ENCODE measurements at regions not wholly inside any gene's neighbourhood (a gene's known extent, or its start where the extent isn't known, plus 50 kb on each side); places are given as distances from the start of the nearest gene placed in this dataset.
"Not testable (repeated sequence)": the region's sequence is repeated elsewhere in the genome, so short reads cannot be mapped to it uniquely, and the experiment has no call there.

DNA sequence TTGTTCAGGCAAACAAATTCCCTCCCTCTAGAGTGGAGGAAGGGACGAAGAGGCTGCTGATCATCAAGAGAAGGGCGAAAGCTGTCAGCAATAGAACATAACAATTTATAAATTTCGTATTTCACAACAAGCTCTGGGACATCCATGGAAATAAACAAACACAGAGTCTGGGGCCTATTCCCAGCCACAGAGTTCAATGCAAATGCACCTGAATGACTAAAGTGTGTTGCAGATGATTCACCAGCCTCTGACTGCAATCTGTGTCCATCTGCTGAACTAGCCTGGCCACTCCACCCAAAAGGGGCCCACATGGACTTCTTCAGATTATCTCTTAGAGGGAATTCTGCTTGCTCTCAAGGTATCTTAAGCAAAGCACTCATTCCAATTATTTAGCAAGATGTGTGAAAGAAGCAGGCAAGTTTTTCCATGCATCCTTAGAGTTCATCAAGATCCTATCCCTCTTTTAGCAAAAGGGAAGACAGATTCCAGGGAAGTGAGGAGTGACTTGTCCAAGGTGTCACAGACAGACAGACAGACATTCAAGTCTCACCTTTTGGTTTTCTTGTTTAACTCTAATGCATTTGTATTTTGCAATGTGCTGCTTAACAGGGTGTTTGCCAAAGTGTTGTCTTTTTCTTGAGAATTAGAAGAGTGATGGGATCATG lies 307.8 kb upstream of the PAPPA start:
- peak; percentile 45 for FAIRE-seq

- FAIRE-seq = no peak
These were observed 306.4 kb upstream of the PAPPA start for GRCh38 chr9:115847216-115847615.

DNA sequence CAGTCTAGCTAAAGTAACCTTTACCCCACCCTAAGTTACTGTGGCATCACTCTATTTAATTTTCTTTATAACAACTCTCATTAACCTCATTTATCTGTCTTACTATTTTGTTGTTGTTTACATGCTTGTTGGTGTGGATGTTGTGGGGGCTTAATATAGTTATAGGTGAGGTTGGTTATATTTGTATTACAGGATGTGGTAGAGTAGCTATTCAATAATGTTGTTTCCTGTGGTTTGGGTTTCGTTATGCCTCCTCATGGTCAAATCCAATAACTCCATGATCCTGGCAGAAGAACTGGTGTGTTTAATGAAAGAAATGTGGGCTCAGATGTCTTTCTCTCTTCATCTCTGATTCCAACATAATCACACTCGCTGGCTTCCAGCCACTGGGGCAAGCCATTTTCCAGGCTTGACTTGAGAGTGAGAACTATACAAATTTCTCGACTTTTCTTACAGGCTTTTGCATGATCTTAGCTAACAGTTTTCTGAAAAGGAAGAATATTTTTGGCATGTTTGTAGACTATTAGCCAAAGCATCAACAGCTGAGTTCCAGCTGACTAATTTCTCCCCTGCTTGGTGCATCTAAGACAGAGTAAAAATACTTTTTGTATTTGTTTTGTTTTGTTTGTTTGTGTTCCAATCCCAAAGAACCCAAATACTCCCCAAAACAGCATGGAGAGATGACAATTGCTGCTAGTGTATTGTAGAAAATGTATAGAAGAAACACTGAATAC lies 303.7 kb upstream of the PAPPA start:
- FAIRE-seq = no peak

DNA sequence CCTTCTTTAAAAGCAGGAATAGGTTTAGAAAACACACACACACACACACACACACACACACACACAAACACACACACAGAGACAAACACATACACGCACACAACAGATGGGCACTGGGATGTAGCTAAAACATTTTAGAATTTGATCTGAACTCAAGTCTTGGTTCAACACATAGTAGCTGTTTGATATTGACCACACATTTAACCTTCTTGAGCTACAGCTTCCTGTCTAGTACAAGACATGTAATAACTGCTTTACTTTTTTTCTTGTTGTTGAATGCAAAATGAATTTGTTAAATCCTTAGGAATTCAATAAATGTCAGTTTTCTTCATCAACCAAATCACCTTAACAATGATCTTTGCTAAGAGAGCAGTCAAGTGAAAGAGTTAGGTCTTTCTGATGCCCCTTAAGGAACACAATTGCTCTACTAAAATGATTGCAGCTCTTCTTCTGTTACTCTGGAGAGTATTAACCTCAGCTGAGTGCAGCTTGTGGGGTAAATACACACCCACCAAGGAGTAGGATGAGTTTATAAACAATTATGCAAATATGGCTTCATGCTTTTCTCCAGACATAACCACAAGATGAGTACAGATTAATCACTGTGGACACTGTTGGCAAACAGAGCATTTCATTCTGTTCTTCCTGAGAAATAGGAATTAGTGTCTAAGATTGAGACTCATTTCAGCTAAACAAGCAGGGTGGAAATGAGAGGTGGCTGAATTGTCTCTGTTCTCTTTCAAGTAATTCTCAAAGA lies 302.9 kb upstream of the PAPPA start:
- no peak for FAIRE-seq

DNA sequence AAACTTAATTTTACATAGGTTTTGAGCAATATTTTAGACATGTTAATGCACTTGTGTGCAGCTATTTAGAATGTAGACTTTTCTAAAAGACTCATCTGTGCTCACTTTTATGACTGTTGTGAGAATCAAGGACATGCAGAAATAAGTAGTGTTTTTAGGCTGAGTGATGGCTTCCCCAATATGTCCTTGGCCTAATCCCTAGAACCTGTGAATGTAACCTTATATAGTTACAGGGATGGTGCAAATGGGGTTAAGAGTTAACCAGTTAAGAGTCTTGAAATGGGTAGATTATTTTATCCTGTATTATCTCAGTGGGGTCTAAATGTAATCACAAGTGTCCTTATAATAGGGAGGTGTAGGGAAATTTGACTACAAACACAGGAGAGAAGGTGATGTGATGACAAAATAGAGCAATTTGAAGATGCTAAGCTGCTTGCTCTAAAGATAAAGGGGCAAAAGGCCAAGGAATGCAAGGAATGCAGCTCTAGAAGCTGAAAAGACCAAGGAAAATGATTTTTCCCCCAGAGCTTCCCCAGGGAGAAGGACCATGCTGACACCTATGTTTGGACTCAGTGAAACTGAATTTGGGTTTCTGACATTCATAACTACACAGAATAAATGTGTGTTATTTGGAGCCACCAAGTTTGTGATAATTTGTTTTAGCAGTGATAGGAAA lies 298.0 kb upstream of the PAPPA start:
- FAIRE-seq = peak; percentile 96

- FAIRE-seq = not testable (repeated sequence)
These were observed 295.2 kb upstream of the PAPPA start for GRCh38 chr9:115858421-115858820.

DNA sequence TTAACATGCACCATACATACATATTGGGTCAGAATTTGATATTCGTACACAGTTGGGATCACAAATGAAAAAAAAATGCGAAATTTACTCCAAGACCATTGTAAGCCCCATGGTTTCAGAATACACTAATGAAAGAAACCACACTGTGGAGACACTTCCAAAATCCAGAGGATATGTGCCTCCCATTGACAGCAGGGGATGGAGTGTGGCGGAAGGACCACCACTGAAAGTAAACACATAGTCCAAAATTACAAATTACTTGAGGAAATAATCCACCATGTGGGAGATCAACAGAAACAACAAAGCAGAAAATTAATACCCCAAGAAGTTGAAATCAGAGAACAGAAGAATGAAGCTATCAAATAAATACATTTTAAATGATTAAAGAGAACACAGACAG lies 291.6 kb upstream of the PAPPA start:
- no peak for FAIRE-seq

GRCh38 chr9:115864581-115864980 lies 289.0 kb upstream of the PAPPA start:
- no peak for FAIRE-seq

DNA sequence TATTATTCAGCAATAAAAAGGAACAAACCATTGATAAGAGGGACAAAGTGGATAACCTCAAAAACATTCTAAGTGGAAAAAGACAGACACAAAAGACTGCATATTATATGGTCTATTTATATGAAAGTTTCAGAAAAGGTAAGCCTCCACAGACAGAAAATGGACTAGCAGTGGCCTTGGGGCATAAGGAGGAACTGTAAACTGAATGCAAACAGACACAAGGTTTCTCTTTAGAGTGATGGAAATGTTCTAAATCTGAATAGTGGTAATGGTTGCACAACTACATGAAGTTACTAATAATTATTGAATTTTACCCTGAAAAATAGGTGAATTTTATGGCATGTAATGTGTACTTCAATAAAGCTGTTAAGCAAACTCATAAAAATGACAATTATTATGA lies 286.3 kb upstream of the PAPPA start:
- FAIRE-seq = no peak

DNA sequence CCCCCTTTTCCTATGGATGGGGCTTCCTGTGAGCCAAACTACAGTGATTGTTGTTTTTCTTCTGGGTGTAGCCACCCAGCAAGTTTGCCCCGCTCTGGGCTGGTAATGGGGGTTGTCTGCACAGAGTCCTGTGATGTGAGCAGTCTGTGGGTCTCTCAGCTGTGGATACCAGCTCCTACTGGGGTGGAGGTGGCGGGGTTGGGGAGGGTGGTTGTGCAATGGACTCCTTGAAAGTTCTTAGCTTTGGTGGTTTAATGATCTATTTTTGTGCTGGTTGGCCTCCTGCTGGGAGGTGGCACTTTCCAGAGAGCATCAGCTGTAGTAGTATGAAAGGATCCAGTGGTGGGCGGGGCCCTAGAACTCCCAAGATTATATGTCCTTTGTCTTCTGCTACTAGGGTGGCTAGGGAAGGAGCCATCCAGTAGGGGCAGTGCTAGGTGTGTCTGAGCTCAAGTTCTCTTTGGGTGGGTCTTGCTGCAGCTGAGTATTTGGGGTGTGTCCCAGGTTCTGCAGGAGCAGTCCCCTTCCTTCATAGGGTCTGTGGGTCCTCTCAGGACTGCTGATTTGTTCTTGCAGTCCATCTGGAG lies 275.6 kb upstream of the PAPPA start:
- FAIRE-seq = no peak

DNA sequence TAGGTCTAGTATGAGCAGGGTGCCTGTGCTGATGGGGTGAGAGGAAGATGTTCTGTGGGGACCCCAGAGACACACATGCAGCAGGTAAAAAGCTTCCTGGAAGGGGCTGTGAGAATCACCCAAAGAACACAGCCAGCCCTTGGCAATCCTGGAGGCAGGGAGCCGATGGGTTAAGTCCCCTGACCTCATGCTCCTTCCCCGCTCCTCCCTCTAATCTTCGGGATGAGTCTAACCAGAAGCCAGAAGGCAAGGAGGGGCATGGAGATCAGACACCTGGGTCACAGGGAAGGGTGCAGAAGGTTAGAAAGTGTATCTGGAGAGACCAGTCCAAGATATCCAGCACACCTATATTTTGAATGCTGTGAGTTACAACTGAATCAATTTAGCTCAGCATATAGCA lies 274.1 kb upstream of the PAPPA start:
- FAIRE-seq = no peak

DNA sequence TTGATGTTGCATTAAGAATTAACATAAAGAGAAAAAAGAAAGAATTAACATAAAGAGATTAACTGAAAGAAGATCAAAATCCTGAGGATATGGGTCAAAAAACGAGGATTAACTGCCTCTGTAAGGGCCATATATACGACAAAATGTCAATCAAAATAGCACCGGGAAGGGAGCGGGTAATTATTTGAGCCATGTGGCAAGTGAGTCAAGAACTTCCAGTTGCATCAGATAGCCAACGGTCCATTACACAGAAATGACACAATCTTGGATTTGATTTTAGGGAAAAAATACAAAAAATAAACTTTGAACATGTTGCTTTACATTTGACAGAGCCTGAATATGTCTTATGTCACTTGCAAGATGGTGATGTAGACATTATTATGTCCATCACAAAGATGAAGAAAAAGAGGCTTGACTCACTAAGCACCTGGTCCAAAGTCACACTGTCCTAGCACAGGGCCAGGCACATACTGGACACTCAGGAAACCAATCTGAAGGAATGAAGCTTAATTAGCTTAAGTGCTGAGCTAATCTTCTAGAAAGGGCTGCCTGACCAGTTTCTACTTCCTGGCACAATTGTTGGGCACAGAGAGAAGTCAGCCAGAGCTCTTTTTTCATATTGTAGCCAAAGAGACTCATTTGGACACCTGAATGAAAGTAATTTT lies 273.2 kb upstream of the PAPPA start:
- FAIRE-seq = no peak

GRCh38 chr9:115882911-115883310 lies 270.7 kb upstream of the PAPPA start:
- no peak for FAIRE-seq

DNA sequence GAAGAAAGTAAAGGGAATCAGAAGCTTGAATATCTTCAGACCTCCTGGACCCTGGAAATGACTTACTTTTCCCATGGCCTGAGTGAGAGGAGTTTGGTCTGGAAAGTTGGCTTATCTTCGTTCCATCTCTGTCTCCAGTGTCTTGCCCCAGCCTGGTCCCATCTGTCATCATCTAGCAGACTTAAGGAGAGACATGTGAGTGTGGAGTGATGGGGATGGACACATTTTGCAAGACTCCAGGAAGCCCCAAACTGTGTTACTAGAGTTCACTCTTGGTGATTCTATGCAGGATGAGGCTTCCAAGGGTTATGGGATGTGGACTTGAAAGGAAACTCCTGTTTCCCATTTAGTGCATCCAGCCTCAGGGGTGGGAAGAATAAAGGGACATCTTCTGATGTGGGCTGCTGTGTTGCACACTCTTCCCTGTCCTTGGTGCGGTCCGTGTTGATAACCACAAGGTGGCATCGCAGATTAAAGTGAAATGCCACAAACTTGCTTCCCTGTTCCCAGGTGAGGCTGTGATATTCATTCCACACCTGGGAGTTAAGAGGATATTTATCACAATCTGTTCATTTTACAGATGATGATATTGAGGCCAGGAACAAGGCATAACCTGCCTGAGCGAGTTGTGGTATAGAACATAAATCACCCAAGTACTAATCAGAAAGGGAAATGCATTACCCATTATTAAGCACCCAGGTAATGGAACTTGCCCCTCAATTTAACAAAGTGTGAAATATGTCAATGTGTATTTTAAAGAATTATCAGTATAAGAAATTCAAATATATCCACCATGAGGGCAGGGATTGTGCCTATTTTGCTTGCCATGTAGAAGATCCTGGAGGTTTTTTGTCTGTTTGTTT lies 269.9 kb upstream of the PAPPA start:
- FAIRE-seq = peak; percentile 83

GRCh38 chr9:115884846-115885245 lies 268.7 kb upstream of the PAPPA start:
- no peak for FAIRE-seq

- no peak for FAIRE-seq
These were observed 265.5 kb upstream of the PAPPA start for GRCh38 chr9:115888131-115888530.

- no peak for FAIRE-seq
These were observed 261.7 kb upstream of the PAPPA start for GRCh38 chr9:115891929-115892328.

DNA sequence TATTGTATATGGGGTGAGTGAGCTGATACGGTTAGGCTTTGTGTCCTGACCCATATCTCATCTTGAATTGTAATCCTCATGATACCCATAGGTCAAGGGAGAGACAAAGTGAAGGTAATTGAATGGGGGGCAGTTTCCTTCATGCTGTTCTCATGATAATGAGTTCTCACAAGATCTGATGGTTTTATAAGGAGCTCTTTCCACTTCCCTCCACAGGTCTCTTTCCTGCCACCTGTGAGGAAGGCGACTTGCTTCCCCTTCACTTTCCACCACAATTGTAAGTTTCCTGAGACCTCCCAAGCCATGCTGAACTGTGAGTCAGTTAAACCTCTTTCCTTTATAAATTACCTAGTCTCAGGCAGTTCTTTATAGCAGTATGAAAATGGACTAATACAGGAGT lies 255.1 kb upstream of the PAPPA start:
- not testable (repeated sequence) for FAIRE-seq

DNA sequence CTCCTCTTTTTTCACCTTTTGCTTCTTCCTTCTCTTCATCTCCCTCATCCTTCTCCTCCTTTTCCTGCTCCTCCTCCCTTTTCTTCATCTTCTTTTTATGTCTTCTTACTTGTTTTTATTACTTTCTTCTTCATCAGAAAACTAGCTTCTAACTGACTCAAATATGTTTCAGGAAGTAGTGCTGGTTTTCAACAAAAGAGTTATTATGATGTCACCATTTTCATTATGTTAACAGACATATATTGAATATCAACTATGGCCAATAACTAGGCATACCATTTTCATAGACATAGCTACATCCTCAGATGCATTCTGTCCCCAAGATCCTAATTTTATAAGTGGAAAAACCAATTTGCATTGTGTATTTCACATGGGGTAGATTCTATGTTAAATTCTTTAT lies 252.9 kb upstream of the PAPPA start:
- FAIRE-seq = no peak

DNA sequence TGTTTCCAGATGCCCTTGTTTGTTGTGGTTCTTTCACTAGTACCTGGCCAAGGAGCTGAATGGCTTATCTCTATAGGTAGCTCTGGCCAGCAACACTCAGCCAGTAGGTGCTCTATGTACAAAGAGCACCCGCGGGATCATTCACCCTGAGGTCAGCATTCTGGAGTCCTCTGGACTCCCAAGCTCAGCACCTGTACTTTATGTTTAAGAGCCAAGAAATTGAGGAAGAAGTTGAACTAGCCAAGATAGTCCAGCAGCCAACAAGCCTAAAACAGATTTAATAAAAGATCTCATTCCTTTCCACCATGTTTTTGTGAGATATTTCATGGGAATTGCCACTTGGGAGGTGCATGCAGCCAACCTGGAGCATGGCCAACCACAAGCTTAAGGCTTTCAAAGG lies 242.6 kb upstream of the PAPPA start:
- FAIRE-seq = no peak

DNA sequence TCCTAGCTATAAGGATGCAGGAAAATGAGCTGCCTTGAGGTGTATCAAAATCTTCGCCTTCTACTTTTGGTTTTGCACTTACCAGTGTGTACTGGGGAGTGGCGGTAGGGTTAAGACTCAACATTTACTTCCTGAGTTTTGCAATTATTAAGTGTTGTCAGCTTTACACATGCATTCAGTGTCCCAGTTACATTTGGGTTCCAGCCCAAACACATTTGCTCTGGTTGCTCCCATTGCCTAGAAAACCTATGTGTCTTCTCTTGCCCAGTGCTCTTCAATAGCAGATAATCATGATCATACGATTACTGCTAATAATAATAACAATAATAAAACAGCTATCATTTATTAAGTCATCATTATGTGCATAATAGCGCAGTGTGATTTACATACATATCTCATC lies 241.5 kb upstream of the PAPPA start:
- FAIRE-seq = no peak
